ENCODE measurements at regions not wholly inside any gene's neighbourhood (a gene's known extent, or its start where the extent isn't known, plus 50 kb on each side); places are given as distances from the start of the nearest gene placed in this dataset.

DNA sequence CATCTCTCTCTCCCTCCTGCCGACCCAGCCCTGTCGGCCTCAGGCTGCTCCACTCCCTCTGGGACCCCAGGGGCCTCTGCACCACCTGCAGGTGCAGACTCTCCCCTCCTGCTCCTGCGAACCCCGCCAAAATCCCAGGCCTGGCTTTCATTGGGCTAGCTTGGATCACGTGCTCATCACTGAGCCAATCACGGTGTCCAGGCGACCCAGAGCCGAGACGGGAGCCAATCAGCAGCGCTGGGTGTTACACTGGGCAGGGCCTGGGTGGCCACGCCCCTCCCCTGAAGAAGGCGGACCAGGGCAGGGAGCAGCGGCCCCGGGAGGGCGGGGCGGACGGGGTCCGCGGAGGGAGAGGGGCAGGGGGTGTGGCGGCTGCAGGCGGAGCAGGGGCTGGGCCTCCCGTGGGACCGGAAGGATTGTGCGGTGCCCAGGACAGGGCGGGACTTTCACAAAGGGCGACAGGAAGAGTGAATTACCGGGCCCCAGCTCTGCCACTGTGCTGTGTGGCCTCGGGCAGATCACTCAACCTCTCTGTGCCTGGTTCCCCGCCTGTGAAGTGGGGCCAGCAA is 66.6 kb upstream of the FBRSL1 start:
- Histone ChIP-seq H3K79me2 (ENCODE audit: low read depth) (no peaks in the 10 kb centered on the region), H3K4me3 (no peak overlapping the region), H3F3A (ENCODE audit: low read depth) (peaks cover 48% of the 10 kb centered on the region), H3K36me3 (no peaks in the 10 kb centered on the region), H3K4me1 (peaks cover 53% of the 10 kb centered on the region), H3K27ac (peak overlapping the region; percentile 53), H3K9ac (no peak overlapping the region), H3K9me3 (ENCODE audit: low read depth) (no peaks in the 10 kb centered on the region), H3K4me2 (peak overlapping the region; percentile 77), H3K27me3 (peaks cover 74% of the 10 kb centered on the region), H4K20me1 (ENCODE audit: low read depth) (no peaks in the 10 kb centered on the region), H2AFZ (replicated peaks) (no peak overlapping the region)
- no peak for TF ChIP-seq EZH2phosphoT487 (IDR thresholded peaks at IDR 0.05)
- no peak for TF ChIP-seq EZH2 (IDR thresholded peaks at IDR 0.05)
- TF ChIP-seq, protein P1, sequence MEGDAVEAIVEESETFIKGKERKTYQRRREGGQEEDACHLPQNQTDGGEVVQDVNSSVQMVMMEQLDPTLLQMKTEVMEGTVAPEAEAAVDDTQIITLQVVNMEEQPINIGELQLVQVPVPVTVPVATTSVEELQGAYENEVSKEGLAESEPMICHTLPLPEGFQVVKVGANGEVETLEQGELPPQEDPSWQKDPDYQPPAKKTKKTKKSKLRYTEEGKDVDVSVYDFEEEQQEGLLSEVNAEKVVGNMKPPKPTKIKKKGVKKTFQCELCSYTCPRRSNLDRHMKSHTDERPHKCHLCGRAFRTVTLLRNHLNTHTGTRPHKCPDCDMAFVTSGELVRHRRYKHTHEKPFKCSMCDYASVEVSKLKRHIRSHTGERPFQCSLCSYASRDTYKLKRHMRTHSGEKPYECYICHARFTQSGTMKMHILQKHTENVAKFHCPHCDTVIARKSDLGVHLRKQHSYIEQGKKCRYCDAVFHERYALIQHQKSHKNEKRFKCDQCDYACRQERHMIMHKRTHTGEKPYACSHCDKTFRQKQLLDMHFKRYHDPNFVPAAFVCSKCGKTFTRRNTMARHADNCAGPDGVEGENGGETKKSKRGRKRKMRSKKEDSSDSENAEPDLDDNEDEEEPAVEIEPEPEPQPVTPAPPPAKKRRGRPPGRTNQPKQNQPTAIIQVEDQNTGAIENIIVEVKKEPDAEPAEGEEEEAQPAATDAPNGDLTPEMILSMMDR (IDR thresholded peaks at IDR 0.05) = no peak
- H3K27ac Mint-ChIP-seq = no peak overlapping the region
- H3K36me3 Mint-ChIP-seq = peaks cover 2% of the 10 kb centered on the region
- peak; percentile 70 for DNase-seq (ENCODE audit: low spot score)
- peak overlapping the region; percentile 2 for H3K4me3 Mint-ChIP-seq
- peaks cover 56% of the 10 kb centered on the region for H3K4me1 Mint-ChIP-seq
- peaks cover 20% of the 10 kb centered on the region for H3K9me3 Mint-ChIP-seq
- H3K27me3 Mint-ChIP-seq (ENCODE audit: insufficient read depth, low read depth) = peaks cover 86% of the 10 kb centered on the region

GRCh38 chr12:132422381-132423043 is 67.4 kb upstream of the FBRSL1 start:
- H3K4me1 ChIP-seq = peaks cover 45% of the 10 kb centered on the region
- H3K4me2 ChIP-seq = peak overlapping the region; percentile 33
- H3F3A ChIP-seq (ENCODE audit: low read depth) = peaks cover 40% of the 10 kb centered on the region
- peaks cover 79% of the 10 kb centered on the region for H3K27me3 ChIP-seq
- H3K27me3 Mint-ChIP-seq (ENCODE audit: insufficient read depth, low read depth) = peaks cover 85% of the 10 kb centered on the region
- peaks cover 52% of the 10 kb centered on the region for H3K4me1 Mint-ChIP-seq
- H3K36me3 Mint-ChIP-seq = peaks cover 2% of the 10 kb centered on the region
- no peak overlapping the region for H3K9ac ChIP-seq
- peaks cover 20% of the 10 kb centered on the region for H3K9me3 Mint-ChIP-seq
- no peaks in the 10 kb centered on the region for H4K20me1 ChIP-seq (ENCODE audit: low read depth)
- no peak overlapping the region for H3K4me3 ChIP-seq
- H3K9me3 ChIP-seq (ENCODE audit: low read depth) = no peaks in the 10 kb centered on the region
- peak; percentile 50 for DNase-seq (ENCODE audit: low spot score)
- no peak overlapping the region for H3K27ac ChIP-seq
- H3K36me3 ChIP-seq = no peaks in the 10 kb centered on the region
- no peak for TF ChIP-seq EZH2phosphoT487 (IDR thresholded peaks at IDR 0.05)
- TF ChIP-seq, protein P1 (IDR thresholded peaks at IDR 0.05) = peak; percentile 44
- no peak overlapping the region for H3K27ac Mint-ChIP-seq
- H2AFZ ChIP-seq (replicated peaks) = no peak overlapping the region
- peak overlapping the region; percentile 2 for H3K4me3 Mint-ChIP-seq
- H3K79me2 ChIP-seq (ENCODE audit: low read depth) = no peaks in the 10 kb centered on the region

GRCh38 chr12:132422040-132422380 is 67.9 kb upstream of the FBRSL1 start:
- Mint-ChIP-seq H3K4me1 (peaks cover 50% of the 10 kb centered on the region), H3K9me3 (peaks cover 20% of the 10 kb centered on the region), H3K4me3 (peak overlapping the region; percentile 73), H3K27ac (peak overlapping the region; percentile 54), H3K36me3 (peaks cover 2% of the 10 kb centered on the region), H3K27me3 (ENCODE audit: insufficient read depth, low read depth) (peaks cover 86% of the 10 kb centered on the region)
- TF ChIP-seq EZH2phosphoT487 (IDR thresholded peaks at IDR 0.05) = no peak
- no peak for TF ChIP-seq EZH2 (IDR thresholded peaks at IDR 0.05)
- TF ChIP-seq, protein P1 (IDR thresholded peaks at IDR 0.05) = no peak
- no peak overlapping the region for H3K9ac ChIP-seq
- H3F3A ChIP-seq (ENCODE audit: low read depth) = peaks cover 38% of the 10 kb centered on the region
- no peaks in the 10 kb centered on the region for H3K79me2 ChIP-seq (ENCODE audit: low read depth)
- no peaks in the 10 kb centered on the region for H3K9me3 ChIP-seq (ENCODE audit: low read depth)
- no peak for DNase-seq (ENCODE audit: low spot score)
- no peaks in the 10 kb centered on the region for H4K20me1 ChIP-seq (ENCODE audit: low read depth)
- H3K27me3 ChIP-seq = peaks cover 84% of the 10 kb centered on the region
- H3K4me3 ChIP-seq = no peak overlapping the region
- peaks cover 43% of the 10 kb centered on the region for H3K4me1 ChIP-seq
- H3K4me2 ChIP-seq = peak overlapping the region; percentile 33
- H3K36me3 ChIP-seq = no peaks in the 10 kb centered on the region
- no peak overlapping the region for H3K27ac ChIP-seq
- no peak overlapping the region for H2AFZ ChIP-seq (replicated peaks)
